GM18909 (cell line): ENCODE measurements at regions not wholly inside any gene's neighbourhood (a gene's known extent, or its start where the extent isn't known, plus 50 kb on each side); places are given as distances from the start of the nearest gene placed in this dataset.
"Not testable (repeated sequence)": the region's sequence is repeated elsewhere in the genome, so short reads cannot be mapped to it uniquely, and the experiment has no call there.

Experiments
- ATAC-seq: cut with Tn5 transposase; IDR thresholded peaks from one replicate; pipeline ENCODE4 v1.9.1; 2021; ENCODE audit warnings: mild to moderate bottlenecking; ENCODE audit not compliant: unreplicated experiment, poor library complexity

- ATAC-seq = no peak
Measured at GRCh38 chr11:106276126-106276525, 198.7 kb downstream of the AASDHPPT start.

GRCh38 chr11:106276859-106277436, 199.5 kb downstream of the AASDHPPT start:
- no peak for ATAC-seq

- ATAC-seq = no peak
Measured at GRCh38 chr11:106277484-106277883, 200.0 kb downstream of the AASDHPPT start.

- ATAC-seq = no peak
Measured at GRCh38 chr11:106278391-106278790, 200.9 kb downstream of the AASDHPPT start.

GRCh38 chr11:106280036-106280435, 202.6 kb downstream of the AASDHPPT start:
- ATAC-seq = no peak

GRCh38 chr11:106281455-106282173, 204.2 kb downstream of the AASDHPPT start:
- ATAC-seq = no peak

- no peak for ATAC-seq
Measured at GRCh38 chr11:106286881-106287504, 209.5 kb downstream of the AASDHPPT start.

GRCh38 chr11:106288057-106288456, 210.6 kb downstream of the AASDHPPT start:
- ATAC-seq = no peak

- no peak for ATAC-seq
Measured at GRCh38 chr11:106288822-106289387, 211.4 kb downstream of the AASDHPPT start.

- no peak for ATAC-seq
Measured at GRCh38 chr11:106292526-106292925, 215.1 kb downstream of the AASDHPPT start.

- ATAC-seq = no peak
Measured at GRCh38 chr11:106295974-106296373, 218.5 kb downstream of the AASDHPPT start.

GRCh38 chr11:106302416-106302815, 225.0 kb downstream of the AASDHPPT start:
- no peak for ATAC-seq

- ATAC-seq = no peak
Measured at GRCh38 chr11:106304274-106304673, 226.8 kb downstream of the AASDHPPT start.

- ATAC-seq = no peak
Measured at GRCh38 chr11:106305458-106305857, 228.0 kb downstream of the AASDHPPT start.

GRCh38 chr11:106306942-106307341, 229.5 kb downstream of the AASDHPPT start:
- ATAC-seq = no peak

- no peak for ATAC-seq
Measured at GRCh38 chr11:106309070-106309684, 231.7 kb downstream of the AASDHPPT start.

- ATAC-seq = no peak
Measured at GRCh38 chr11:106311531-106312230, 234.2 kb downstream of the AASDHPPT start.

GRCh38 chr11:106317208-106317773, 239.8 kb downstream of the AASDHPPT start:
- not testable (repeated sequence) for ATAC-seq

GRCh38 chr11:106321601-106322000, 244.1 kb downstream of the AASDHPPT start:
- no peak for ATAC-seq

GRCh38 chr11:106322106-106322505, 244.6 kb downstream of the AASDHPPT start:
- ATAC-seq = no peak
